WI38 (cell line): ENCODE measurements at regions not wholly inside any gene's neighbourhood (a gene's known extent, or its start where the extent isn't known, plus 50 kb on each side); places are given as distances from the start of the nearest gene placed in this dataset.
A peak's percentile ranks its signal among the peaks of the same experiment; 100 is the strongest.

Source experiments
- H3K4me3 ChIP-seq: 2 replicates; pipeline ENCODE4 v1.5.1; 2011; ENCODE audit warnings: low read depth, mild to moderate bottlenecking, control low read depth, low read length
- TF ChIP-seq, protein P1 (sequence below): IDR thresholded peaks from 2 replicates; pipeline ENCODE4 v1.5.1; 2012; ENCODE audit warnings: low read depth, mild to moderate bottlenecking, control low read depth, low read length

DNA sequence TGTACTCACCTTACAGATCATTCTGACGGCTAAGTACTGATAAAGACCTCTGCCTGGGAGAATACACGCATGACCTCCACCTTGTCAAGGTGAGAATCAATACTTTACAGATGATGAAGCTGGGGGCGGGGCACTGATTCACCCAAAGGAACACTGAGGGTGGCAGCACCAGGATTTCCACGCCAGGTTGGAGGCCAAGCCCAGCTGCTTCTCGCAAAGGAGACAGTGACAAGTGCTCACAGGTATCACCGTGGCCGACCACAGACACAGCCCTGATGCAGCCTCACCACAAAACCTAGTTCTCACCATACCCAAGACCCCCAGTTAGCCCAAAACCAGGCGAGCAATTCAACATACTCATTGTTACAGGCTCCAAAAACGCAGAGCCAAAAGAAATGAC, 434.2 kb downstream of the SOX9 start:
- TF ChIP-seq, protein P1, sequence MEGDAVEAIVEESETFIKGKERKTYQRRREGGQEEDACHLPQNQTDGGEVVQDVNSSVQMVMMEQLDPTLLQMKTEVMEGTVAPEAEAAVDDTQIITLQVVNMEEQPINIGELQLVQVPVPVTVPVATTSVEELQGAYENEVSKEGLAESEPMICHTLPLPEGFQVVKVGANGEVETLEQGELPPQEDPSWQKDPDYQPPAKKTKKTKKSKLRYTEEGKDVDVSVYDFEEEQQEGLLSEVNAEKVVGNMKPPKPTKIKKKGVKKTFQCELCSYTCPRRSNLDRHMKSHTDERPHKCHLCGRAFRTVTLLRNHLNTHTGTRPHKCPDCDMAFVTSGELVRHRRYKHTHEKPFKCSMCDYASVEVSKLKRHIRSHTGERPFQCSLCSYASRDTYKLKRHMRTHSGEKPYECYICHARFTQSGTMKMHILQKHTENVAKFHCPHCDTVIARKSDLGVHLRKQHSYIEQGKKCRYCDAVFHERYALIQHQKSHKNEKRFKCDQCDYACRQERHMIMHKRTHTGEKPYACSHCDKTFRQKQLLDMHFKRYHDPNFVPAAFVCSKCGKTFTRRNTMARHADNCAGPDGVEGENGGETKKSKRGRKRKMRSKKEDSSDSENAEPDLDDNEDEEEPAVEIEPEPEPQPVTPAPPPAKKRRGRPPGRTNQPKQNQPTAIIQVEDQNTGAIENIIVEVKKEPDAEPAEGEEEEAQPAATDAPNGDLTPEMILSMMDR: no peak
- no peak overlapping the region for H3K4me3 ChIP-seq

DNA sequence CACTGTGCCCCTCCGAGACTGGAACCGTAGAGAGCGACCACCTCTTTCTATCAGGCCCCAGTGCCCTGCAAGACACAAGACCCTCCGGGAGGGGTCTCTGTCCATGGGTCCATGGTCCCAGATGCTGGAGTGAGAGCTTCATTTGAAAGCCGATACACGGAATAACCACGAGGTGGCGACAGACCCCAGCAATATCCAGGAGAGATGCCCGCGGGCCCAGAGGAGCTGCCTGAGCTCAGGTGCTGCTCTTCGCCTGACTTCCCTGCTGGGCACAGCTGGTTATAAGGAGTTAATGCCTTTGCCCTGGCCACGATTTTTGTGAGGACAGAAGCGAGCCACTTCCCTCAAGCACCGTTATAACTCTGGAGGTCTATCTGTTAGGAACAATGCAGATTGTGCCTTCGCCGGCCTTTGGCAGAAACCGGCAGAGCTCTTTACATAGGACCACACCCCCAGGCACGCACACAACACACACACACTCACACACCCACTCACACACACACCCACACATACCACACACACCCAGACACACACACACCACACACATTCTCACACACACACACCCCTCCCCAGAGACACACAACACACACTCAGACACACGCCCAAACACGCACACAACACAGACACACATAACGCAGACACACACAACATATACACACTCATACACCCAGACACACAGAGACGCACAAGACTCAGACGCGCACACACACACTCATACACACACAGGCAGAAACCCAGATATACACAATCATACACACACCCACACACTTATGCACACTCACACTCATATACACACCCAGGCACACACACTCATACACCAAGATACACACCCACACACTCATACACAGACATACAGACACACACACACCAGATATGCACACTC, 436.4 kb downstream of the SOX9 start:
- TF ChIP-seq, protein P1: peak; percentile 86
- H3K4me3 ChIP-seq: no peak overlapping the region

DNA sequence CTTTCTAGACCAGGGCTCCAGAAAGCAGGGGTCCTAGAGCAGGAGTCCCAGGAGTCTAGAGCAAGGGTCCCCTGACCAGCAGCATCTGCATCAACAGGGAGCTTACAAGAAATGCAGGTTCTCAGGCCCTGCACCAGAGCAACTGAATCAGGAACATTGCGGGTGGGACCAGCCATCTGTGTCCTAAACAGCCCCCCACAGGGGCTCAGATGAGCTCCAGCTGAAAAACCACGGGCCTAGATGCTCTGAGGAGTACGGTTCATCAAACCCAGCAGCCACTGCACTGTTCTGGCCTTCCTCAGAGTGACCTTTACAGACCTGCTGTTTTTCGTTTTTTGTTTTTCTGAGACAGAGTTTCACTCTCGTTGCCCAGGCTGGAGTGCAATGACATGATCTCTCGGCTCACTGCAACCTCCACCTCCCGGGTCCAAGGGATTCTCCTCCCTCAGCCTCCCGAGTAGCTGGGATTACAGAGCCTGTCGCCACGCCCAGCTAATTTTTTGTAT, 438.2 kb downstream of the SOX9 start:
- TF ChIP-seq, protein P1: no peak
- H3K4me3 ChIP-seq: no peak overlapping the region

DNA sequence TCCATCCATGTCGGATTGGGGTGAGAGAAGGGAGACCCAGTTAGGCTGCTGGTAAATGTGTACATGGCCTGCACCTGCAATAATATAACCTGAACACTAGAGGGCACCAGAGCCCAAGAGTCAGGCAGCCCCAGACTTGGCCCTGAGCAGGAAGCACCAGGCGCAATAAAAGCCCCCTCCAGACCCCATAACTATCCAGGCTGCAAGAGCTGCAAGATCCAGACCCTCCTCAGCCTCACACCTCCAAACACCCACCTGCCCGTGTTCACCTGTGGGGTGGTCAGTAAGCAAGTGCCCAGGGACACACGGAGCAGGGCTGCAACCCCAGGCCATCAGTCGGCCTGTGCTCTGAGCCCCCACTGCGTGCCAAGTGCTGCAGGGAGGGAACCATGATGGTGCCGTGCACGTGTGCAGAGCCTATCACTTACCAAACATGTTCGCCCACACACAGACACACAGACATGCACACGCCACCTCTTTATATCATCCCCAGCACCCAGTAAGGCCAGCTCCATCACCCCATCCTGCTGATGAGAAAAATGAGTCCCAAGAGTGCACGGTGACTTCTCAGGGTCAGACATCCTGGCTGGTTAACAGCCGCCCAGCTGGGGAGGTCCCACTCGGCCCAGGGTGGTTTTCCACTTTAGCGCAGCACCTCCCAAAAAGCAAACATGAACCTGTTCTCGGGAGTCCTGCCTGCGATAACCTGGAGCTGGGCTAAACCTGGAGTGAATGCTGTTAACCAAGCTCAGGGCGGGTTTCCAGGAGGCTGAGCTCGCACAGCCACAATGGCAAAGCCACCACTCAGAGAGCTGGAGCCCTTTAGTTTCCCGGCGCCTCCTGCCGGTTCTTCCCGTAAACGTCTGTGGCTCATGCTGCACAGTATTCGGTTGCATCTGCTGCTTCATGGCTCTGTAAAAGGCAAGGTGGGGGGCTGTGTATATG, 439.8 kb downstream of the SOX9 start:
- TF ChIP-seq, protein P1: peak; percentile 81
- H3K4me3 ChIP-seq: no peak overlapping the region

DNA sequence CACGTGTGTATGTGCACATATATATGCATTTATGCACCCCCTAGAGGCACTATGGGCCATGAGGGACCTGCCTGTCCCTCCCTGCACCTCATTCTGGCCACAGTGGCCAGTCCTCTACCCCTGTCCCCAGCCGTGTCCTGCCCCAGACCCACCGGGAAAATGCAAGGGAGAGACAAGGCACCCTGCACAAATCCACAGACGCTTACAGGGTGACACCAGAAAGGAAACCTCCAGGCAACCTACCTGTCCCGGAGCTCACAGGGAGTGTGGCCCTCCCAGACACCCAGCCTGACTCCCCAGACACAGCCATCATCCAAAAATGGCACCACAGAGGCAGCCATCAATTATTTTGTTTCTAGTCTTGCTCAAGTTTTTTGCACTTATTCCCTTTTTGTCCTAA, 440.4 kb downstream of the SOX9 start:
- H3K4me3 ChIP-seq: no peak overlapping the region
- TF ChIP-seq, protein P1: no peak

DNA sequence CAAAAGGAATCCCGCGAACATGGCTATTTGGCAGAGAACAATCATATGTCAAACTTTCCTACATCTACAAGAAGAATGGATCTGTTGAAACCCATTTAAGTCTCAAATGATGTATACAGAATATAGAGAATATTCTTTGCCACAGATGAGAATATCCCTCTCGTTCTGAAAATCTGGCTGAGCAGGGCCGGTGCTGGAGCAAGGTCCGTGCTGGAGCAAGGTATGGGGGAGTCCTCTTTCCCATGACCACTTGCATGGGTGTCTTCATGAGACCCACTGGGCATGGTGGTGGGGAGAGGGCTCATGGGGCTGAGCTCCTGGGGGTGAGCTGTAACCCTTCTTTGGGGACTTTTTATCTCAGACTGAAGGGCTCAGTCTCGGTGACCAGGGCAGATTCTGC, 440.9 kb downstream of the SOX9 start:
- TF ChIP-seq, protein P1: no peak
- no peak overlapping the region for H3K4me3 ChIP-seq
